Fibroblast of lung (primary cell): ENCODE measurements at regions not wholly inside any gene's neighbourhood (a gene's known extent, or its start where the extent isn't known, plus 50 kb on each side); places are given as distances from the start of the nearest gene placed in this dataset.

Experiments used
- DNase-seq, 2 donors: peaks; one replicate each; pipeline versions ENCODE4 v3.0.0 to v3.0.0-alpha.2; 2010; ENCODE audit warnings: low read depth in 2 of 2
- H2AFZ ChIP-seq: 2 replicates; pipeline ENCODE4 v1.5.1; 2012; ENCODE audit warnings: low read length, control low read depth, inconsistent platforms
- H3K27ac ChIP-seq: 2 replicates; pipeline ENCODE4 v1.5.1; 2011; ENCODE audit warnings: low read length, control low read depth; ENCODE audit not compliant: insufficient read depth
- H3K27me3 ChIP-seq: 2 replicates; pipeline ENCODE4 v1.5.1; 2011; ENCODE audit warnings: mild to moderate bottlenecking, low read length; ENCODE audit not compliant: control insufficient read depth, insufficient read depth
- H3K36me3 ChIP-seq: 2 replicates; pipeline ENCODE4 v1.5.1; 2011; ENCODE audit warnings: low read length; ENCODE audit not compliant: control insufficient read depth, insufficient read depth
- H3K4me1 ChIP-seq: 2 replicates; pipeline ENCODE4 v1.5.1; 2011; ENCODE audit warnings: low read length; ENCODE audit not compliant: control insufficient read depth, insufficient read depth; ENCODE audit errors: extremely low read depth
- H3K4me2 ChIP-seq: 2 replicates; pipeline ENCODE4 v1.5.1; 2011; ENCODE audit warnings: low read length, control low read depth; ENCODE audit not compliant: insufficient read depth; ENCODE audit errors: extremely low read depth
- H3K4me3 ChIP-seq, 4 experiments: fragments of 200-600 bp in 1 of 4; sonication (generic) in 1 of 4; replicated peaks in 1 of 4; 2 replicates each; pipeline ENCODE4 v1.5.1; 2011 to 2016; ENCODE audit warnings: low read length in 4 of 4, low read depth in 3 of 4, mild to moderate bottlenecking in 3 of 4, control low read depth in 2 of 4, inconsistent platforms in 1 of 4, mixed read lengths in 1 of 4; ENCODE audit not compliant: insufficient read depth in 1 of 4; ENCODE audit errors: control extremely low read depth in 1 of 4
- H3K79me2 ChIP-seq: 2 replicates; pipeline ENCODE4 v1.5.1; 2012; ENCODE audit warnings: mild to moderate bottlenecking, low read length, inconsistent platforms; ENCODE audit not compliant: control insufficient read depth, insufficient read depth
- H3K9ac ChIP-seq: 2 replicates; pipeline ENCODE4 v1.5.1; 2011; ENCODE audit warnings: mild to moderate bottlenecking, low read length, control low read depth; ENCODE audit not compliant: insufficient read depth
- H3K9me3 ChIP-seq: 2 replicates; pipeline ENCODE4 v1.5.1; 2012; ENCODE audit warnings: low read depth, low read length; ENCODE audit not compliant: control insufficient read depth, insufficient read depth
- H4K20me1 ChIP-seq: 2 replicates; pipeline ENCODE4 v1.5.1; 2011; ENCODE audit warnings: low read length; ENCODE audit not compliant: control insufficient read depth, insufficient read depth; ENCODE audit errors: extremely low read depth
- EZH2 ChIP-seq: IDR thresholded peaks from 2 replicates; pipeline ENCODE4 v1.5.1; 2012; ENCODE audit warnings: low read length, control low read depth, mild to moderate bottlenecking; ENCODE audit errors: missing control alignments
- TF ChIP-seq, protein P1 (sequence below), 2 donors: IDR thresholded peaks in 1 of 2; conservative IDR thresholded peaks in 1 of 2; 1 replicate in 1 of 2; 2 replicates in 1 of 2; pipeline ENCODE4 v1.5.1; 2011 to 2012; ENCODE audit warnings: low read length in 2 of 2, control low read depth in 1 of 2, inconsistent platforms in 1 of 2, low read depth in 1 of 2, mild to moderate bottlenecking in 1 of 2

- Histone ChIP-seq H3K4me2 (no peak overlapping the region), H3K27me3 (no peaks in the 10 kb centered on the region), H3K9me3 (no peaks in the 10 kb centered on the region), H3K4me1 (peaks cover 5% of the 10 kb centered on the region), H3K4me3 (no peak overlapping the region), H3K79me2 (no peaks in the 10 kb centered on the region), H4K20me1 (no peaks in the 10 kb centered on the region), H3K9ac (no peak overlapping the region), H3K27ac (peak overlapping the region; percentile 6), H2AFZ (no peak overlapping the region), H3K36me3 (no peaks in the 10 kb centered on the region)
- TF ChIP-seq EZH2, result no peak
- TF ChIP-seq, protein P1, sequence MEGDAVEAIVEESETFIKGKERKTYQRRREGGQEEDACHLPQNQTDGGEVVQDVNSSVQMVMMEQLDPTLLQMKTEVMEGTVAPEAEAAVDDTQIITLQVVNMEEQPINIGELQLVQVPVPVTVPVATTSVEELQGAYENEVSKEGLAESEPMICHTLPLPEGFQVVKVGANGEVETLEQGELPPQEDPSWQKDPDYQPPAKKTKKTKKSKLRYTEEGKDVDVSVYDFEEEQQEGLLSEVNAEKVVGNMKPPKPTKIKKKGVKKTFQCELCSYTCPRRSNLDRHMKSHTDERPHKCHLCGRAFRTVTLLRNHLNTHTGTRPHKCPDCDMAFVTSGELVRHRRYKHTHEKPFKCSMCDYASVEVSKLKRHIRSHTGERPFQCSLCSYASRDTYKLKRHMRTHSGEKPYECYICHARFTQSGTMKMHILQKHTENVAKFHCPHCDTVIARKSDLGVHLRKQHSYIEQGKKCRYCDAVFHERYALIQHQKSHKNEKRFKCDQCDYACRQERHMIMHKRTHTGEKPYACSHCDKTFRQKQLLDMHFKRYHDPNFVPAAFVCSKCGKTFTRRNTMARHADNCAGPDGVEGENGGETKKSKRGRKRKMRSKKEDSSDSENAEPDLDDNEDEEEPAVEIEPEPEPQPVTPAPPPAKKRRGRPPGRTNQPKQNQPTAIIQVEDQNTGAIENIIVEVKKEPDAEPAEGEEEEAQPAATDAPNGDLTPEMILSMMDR (conservative IDR thresholded peaks at IDR 0.05 in 1 of 2, IDR thresholded peaks at IDR 0.05 in 1 of 2; ENCODE audit: low read depth in 1 of 2, low read length in 2 of 2), result no peak
- DNase-seq, result peak; percentile 76 to 90
These were observed 141.5 kb upstream of the NDUFV2 start for GRCh38 chr18:8960740-8961657.

DNA sequence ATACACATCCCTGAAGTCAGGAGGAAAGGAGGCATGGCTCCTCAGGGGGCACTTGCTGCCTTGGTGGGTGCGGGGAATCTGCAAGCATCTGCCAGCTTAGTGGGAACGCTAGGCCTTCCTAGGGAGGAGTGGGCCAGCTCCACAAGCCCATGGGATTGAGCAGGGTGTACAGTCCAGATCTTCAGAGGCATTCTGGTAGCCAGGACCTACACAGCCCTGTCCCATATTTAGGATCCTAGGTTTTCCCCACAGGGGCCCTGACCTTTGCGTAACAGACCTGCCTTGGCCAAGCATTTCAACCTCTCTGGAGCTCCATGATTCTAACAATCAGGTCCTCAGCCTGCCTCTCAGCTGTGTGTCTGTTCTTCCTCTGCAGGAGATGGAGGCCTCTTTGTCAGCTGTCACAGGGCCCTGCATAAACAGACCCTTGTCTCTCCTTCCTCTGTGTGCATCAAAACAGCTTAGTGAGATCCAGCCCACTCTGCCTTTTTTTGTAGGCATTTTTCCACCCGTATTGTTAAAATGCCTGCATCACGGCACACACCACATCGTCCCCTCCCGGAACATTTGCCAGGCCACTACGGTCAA, 140.2 kb upstream of the NDUFV2 start:
- no peak overlapping the region for H2AFZ ChIP-seq
- no peaks in the 10 kb centered on the region for H3K79me2 ChIP-seq
- H3K9me3 ChIP-seq, result no peaks in the 10 kb centered on the region
- H3K4me1 ChIP-seq, result peaks cover 5% of the 10 kb centered on the region
- no peaks in the 10 kb centered on the region for H4K20me1 ChIP-seq
- DNase-seq, result no peak
- H3K27ac ChIP-seq, result no peak overlapping the region
- H3K4me2 ChIP-seq, result no peak overlapping the region
- TF ChIP-seq EZH2, result no peak
- TF ChIP-seq, protein P1 (conservative IDR thresholded peaks at IDR 0.05 in 1 of 2, IDR thresholded peaks at IDR 0.05 in 1 of 2; ENCODE audit: low read depth in 1 of 2, low read length in 2 of 2), result no peak
- H3K9ac ChIP-seq, result no peak overlapping the region
- no peak overlapping the region for H3K4me3 ChIP-seq
- H3K27me3 ChIP-seq, result no peaks in the 10 kb centered on the region
- no peaks in the 10 kb centered on the region for H3K36me3 ChIP-seq

DNA sequence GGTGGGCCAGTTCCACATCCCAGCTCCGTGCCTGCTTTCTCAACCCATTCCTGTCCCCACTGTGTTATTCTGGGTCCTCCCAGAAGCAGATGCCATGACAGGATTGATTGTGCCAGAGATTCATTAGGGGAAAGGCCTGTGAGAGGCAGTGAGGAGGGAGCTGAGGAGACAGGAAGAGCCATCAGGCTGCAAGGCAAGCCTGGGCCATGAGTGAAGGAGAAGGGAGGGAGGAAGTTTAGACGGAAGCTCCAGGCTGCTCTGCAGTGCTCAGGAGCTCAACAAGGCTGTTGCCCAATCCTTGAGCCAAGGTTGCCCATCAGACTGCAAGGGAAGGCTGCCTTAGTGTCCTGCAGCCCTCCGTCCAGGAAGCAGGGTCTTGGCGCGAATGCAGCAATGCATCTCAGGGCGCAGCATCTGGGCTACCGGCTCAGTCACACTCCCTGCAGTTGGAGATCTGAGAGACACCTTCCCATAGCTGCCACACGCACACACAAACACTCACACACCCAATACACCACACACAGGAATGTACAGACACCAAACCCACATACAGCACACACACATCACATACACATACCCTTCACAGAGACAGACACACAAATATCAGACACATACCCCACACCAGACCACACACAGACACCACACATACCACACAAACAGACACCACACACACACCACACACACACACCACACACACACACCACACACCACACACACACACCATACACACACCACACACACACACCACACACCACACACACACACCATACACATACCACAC, 139.5 kb upstream of the NDUFV2 start:
- H3K36me3 ChIP-seq, result no peaks in the 10 kb centered on the region
- no peaks in the 10 kb centered on the region for H3K27me3 ChIP-seq
- no peaks in the 10 kb centered on the region for H3K79me2 ChIP-seq
- H3K9ac ChIP-seq, result no peak overlapping the region
- H3K4me1 ChIP-seq, result peaks cover 5% of the 10 kb centered on the region
- no peak overlapping the region for H3K4me2 ChIP-seq
- no peaks in the 10 kb centered on the region for H4K20me1 ChIP-seq
- H3K4me3 ChIP-seq, result no peak overlapping the region
- no peak overlapping the region for H3K27ac ChIP-seq
- DNase-seq, result no peak
- H3K9me3 ChIP-seq, result no peaks in the 10 kb centered on the region
- no peak for TF ChIP-seq EZH2
- H2AFZ ChIP-seq, result no peak overlapping the region
